Right cardiac atrium (tissue), 5 donors: ENCODE measurements at regions not wholly inside any gene's neighbourhood (a gene's known extent, or its start where the extent isn't known, plus 50 kb on each side); places are given as distances from the start of the nearest gene placed in this dataset.
A peak's percentile ranks its signal among the peaks of the same experiment; 100 is the strongest.
"Not testable (repeated sequence)": the region's sequence is repeated elsewhere in the genome, so short reads cannot be mapped to it uniquely, and the experiment has no call there.

Source experiments
- ATAC-seq, 2 donors: fragments of 200-7000 bp; cut with Tn5 transposase; one replicate each; pipeline versions ENCODE4 v1.8.0 to v1.9.1; 2020; ENCODE audit warnings: moderate library complexity in 2 of 2, mild to moderate bottlenecking in 1 of 2
- DNase-seq, 3 donors: peaks; one replicate each; pipeline ENCODE4 v3.0.0-alpha.2; 2020
- H3K27ac ChIP-seq: one replicate; pipeline ENCODE4 v1.5.1; 2013; ENCODE audit warnings: mild to moderate bottlenecking, low read length, control low read depth, moderate library complexity
- H3K27me3 ChIP-seq: one replicate; pipeline ENCODE4 v1.6.1; 2013; ENCODE audit not compliant: control insufficient read depth, insufficient read depth
- H3K4me1 ChIP-seq: one replicate; pipeline ENCODE4 v1.6.1; 2013; ENCODE audit warnings: low read length; ENCODE audit not compliant: control insufficient read depth, insufficient read depth
- H3K4me3 ChIP-seq: one replicate; pipeline ENCODE4 v1.5.1; 2013; ENCODE audit warnings: low read length, control low read depth
- H3K9me3 ChIP-seq: one replicate; pipeline ENCODE4 v1.6.1; 2013; ENCODE audit warnings: low read length; ENCODE audit not compliant: control insufficient read depth
- WGBS: extraction: QIAGEN DNeasy Blood & Tissue Kit; methylation state at CpG from one replicate; pipeline ENCODE4 v1.1.7; 2013; 5-methylcytosine and 5-hydroxymethylcytosine counted together
- intact Hi-C, 4 donors: fragments of 100-400 bp; cut with DNase I; formaldehyde crosslinking; loops; one replicate each; pipeline versions ENCODE4 v1.11.0 to v1.14.0; 2022 to 2023
- donor health status: healthy with polysubstance abuse.
- donor health status: DM: no; HTN: yes; CAD: no.
- donor health status: DM: no; HTN: no; CAD: no.
- donor health status: DM: no; HTN: yes; CAD: no; lungs with severe emphysema.
- donor health status: DM: yes; HTN: yes; CAD: no.

DNA sequence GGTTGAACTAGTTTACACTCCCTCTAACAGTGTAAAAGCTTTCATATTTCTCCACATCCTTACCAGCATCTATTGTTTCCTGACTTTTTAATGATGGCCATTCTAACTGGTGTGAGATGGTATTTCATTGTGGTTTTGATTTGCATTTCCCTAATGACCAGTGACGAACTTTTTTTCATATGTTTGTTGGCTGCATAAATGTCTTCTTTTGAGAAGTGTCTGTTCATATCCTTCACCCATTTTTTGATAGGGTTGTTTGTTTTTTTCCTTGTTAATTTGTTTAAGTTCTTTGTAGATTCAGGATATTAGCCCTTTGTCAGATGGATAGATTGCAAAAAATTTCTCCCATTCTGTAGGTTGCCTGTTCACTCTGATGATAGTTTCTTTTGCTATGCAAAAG lies 578.5 kb upstream of the ADGRB3 start:
- H3K4me1 ChIP-seq, intact Hi-C loops: not testable (repeated sequence)

DNA sequence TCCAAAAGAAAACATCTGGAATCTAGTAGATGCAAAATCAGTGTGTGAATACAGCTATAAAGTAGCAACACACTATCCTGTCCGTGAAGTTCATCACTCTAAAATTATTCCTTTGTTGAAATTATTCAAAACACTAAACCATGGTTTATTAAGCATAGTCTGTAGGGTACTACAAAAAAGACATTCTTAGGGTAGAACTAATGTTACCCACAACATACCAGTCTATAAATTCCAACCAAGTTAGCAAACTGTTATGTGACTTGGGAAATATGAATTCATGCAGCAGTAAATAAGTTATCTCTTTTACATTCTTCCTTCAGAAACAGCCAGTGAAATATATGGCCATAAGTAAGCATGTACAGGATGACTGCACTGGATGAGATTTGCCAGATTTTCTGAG lies 580.3 kb upstream of the ADGRB3 start:
- intact Hi-C loops = no loop called here
- WGBS = 39% methylated on average over 1 of the region's 1 CpG
- Histone ChIP-seq H3K27ac (no peak overlapping the region), H3K4me3 (no peak overlapping the region), H3K27me3 (no peaks in the 10 kb centered on the region), H3K4me1 (no peaks in the 10 kb centered on the region), H3K9me3 (no peaks in the 10 kb centered on the region)
- no peak for ATAC-seq
- no peak for DNase-seq

More for the DNA sequence above, 578.5 kb upstream of the ADGRB3 start:
- not testable (repeated sequence) for ATAC-seq, H3K27ac ChIP-seq, H3K9me3 ChIP-seq, H3K4me3 ChIP-seq, H3K27me3 ChIP-seq, DNase-seq
- WGBS = 79% methylated on average over 1 of the region's 1 CpG

DNA sequence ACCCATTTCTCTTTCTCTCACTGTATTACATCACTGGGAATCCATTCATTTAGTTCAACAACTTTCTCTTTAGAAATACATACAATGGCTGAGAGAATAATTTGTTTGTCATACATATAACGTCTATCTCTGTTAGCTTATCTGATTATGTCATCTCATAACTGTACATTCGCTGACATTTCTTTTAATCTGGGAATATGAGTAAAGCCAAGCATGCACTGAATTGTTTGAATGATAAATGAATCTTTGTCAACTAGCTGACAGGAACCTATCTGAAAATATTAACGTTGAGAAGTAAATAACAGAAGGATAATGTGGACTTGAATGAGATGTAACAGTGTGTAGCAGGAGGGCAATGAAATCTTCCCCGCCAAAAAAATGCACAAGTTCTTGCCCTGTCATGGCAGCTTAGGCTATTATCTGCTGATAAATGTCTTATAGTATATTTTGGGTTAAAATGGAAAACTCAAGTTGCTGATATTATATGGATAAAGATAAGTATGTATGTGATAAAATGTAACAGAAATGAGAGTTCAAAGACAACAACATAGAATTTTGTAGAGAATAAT lies 581.2 kb upstream of the ADGRB3 start:
- Histone ChIP-seq H3K9me3 (no peaks in the 10 kb centered on the region), H3K27ac (no peak overlapping the region), H3K4me3 (no peak overlapping the region), H3K4me1 (no peaks in the 10 kb centered on the region), H3K27me3 (no peaks in the 10 kb centered on the region)
- DNase-seq = no peak
- no peak for ATAC-seq
- 37% methylated on average over 4 of the region's 4 CpGs for WGBS
- intact Hi-C loops = no loop called here

DNA sequence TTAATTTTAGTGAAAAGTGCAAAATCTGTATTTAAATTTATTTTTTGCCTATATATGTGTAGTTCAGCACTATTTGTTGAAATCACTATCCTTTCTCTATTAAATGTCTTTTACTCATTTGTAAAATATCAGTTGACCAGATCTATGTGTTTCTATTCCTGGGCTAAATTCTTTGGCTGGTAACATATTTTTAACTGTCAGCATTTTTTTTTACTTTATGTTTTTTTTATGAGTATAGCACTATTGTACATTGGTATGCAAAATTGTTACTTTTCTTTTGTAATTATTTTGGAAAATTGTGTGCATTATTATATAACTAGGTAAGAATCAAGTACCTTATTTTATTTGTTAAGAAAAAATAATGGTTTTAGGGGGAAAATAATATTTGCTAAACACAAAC lies 582.8 kb upstream of the ADGRB3 start:
- ATAC-seq = no peak
- Histone ChIP-seq H3K4me1 (no peaks in the 10 kb centered on the region), H3K9me3 (no peaks in the 10 kb centered on the region), H3K27ac (no peak overlapping the region), H3K4me3 (no peak overlapping the region), H3K27me3 (no peaks in the 10 kb centered on the region)
- intact Hi-C loops = no loop called here
- no peak for DNase-seq

DNA sequence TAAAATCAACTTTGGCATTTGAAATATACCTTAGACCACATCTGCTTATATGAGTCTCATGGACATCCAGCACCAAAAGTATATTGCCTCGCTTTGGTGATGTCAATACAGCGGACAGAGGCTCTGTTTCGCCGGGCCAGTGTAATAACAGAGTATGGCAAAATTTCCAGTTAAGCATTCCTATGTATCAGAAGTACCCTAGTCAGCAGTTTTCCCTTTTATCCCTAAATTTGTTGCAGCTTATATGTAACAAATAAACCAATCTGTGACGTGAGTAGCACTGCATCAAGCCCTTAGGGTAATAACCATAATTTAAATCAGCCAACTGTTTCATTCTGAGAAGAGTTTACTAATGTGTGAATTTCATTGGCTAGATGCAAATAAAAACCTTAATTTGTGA lies 585.5 kb upstream of the ADGRB3 start:
- peak in 1 of 3 donors; percentile 13 for DNase-seq
- WGBS = 84% methylated on average over 5 of the region's 5 CpGs
- ATAC-seq = no peak
- Histone ChIP-seq H3K4me1 (no peaks in the 10 kb centered on the region), H3K27ac (no peak overlapping the region), H3K27me3 (no peaks in the 10 kb centered on the region), H3K4me3 (no peak overlapping the region), H3K9me3 (no peaks in the 10 kb centered on the region)
- intact Hi-C loops = no loop called here

DNA sequence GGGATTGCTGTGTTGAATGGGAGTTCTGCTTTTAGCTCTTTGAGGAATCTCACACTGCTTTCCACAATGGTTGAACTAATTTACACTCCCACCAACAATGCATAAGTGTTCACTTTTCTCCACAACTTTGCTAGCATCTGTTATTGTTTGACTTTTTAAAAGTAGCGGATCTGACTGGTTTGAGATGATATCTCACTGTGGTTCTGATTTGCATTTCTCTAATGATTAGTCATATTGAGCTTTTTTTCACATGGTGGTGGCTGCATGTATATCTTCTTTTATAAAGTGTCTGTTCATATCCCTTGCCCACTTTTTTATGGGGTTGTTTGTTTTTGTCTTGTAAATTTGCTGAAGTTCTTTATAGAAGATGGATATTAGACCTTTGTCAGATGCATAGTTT lies 588.3 kb upstream of the ADGRB3 start:
- DNase-seq (no peak), ATAC-seq (no peak)
- Histone ChIP-seq H3K4me3 (no peak overlapping the region), H3K27ac (no peak overlapping the region), H3K4me1 (no peaks in the 10 kb centered on the region), H3K9me3 (no peaks in the 10 kb centered on the region), H3K27me3 (no peaks in the 10 kb centered on the region)
- intact Hi-C loops = no loop called here
- 78% methylated on average over 1 of the region's 1 CpG for WGBS

DNA sequence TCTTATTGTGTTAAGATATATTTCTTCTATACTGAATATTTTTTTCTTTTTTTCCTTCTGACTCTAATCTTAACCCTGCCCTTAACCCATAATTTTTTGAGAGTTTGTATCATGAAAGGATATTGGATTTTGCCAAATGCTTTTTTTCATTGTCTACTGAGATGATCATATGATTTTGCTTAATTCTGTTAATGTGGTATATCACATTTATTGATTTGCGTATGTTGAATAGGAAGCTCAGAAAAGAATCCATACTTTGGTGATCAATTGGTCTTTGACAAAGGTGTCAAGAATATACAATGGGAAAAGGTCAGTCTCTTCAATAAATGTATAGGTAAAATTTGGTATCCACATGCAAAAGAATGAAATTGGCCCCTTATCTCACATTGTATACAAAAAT lies 588.8 kb upstream of the ADGRB3 start:
- intact Hi-C loops = no loop called here
- Histone ChIP-seq H3K27me3 (no peaks in the 10 kb centered on the region), H3K4me1 (no peaks in the 10 kb centered on the region), H3K9me3 (no peaks in the 10 kb centered on the region), H3K4me3 (no peak overlapping the region), H3K27ac (no peak overlapping the region)
- 96% methylated on average over 1 of the region's 1 CpG for WGBS
- DNase-seq (no peak), ATAC-seq (no peak)

DNA sequence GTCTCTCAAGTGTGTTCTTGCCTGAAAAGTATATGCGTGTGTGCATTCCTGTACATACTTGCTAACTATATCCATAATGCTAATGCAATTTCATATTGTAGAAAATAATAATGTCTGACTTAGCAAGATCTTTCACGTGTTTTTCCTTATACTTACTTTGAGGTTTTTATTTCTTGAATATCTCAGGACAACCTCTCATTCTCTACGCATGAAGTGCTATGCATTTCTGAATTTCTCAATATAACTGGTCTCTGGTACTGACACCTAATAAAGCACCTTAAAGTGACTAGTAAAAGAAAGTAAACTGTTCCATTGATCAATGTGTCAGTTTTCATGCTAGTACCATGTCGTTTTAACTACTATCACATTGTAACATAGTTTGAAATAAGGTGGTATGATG lies 589.9 kb upstream of the ADGRB3 start:
- Histone ChIP-seq H3K27me3 (no peaks in the 10 kb centered on the region), H3K4me1 (no peaks in the 10 kb centered on the region), H3K4me3 (no peak overlapping the region), H3K27ac (no peak overlapping the region), H3K9me3 (no peaks in the 10 kb centered on the region)
- WGBS = 84% methylated on average over 4 of the region's 4 CpGs
- intact Hi-C loops = no loop called here
- DNase-seq (no peak), ATAC-seq (no peak)

DNA sequence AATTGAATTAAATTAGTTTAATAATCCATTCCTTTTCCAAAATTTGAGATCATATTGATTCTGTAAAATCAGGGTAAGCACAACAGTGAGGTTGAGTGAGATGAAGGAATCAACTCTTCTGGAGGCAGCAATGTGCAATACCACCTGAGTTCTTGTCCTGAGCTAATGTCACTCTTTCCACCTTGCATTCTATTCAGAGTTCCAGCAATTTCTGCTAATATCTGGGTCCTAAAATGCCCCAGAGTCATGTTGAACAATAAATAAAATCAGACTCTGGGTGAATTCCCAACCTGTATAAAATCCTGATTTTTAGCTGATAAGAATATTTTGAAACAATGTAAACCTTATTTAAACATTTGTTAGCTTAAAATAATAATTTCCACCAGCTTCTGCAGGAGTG lies 590.8 kb upstream of the ADGRB3 start:
- no peaks in the 10 kb centered on the region for H3K9me3 ChIP-seq
- H3K27ac ChIP-seq = no peak overlapping the region
- H3K27me3 ChIP-seq = no peaks in the 10 kb centered on the region
- no peak for ATAC-seq
- H3K4me3 ChIP-seq = no peak overlapping the region
- intact Hi-C loops = no loop called here
- H3K4me1 ChIP-seq = no peaks in the 10 kb centered on the region
- no peak for DNase-seq

DNA sequence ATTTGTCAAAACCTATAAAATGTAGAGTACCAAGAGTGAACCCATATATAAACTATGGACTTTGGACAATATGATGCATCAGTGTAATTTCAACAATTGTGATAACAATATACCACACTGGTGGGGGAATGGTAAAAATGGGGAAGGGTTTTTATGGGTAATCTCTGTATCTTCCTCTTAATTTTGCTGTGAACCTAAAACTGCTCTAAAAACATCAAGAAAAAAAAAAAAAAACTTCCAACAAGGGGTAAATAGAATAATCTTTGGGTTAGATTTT lies 592.0 kb upstream of the ADGRB3 start:
- intact Hi-C loops = no loop called here
- Histone ChIP-seq H3K4me3 (no peak overlapping the region), H3K9me3 (no peaks in the 10 kb centered on the region)

DNA sequence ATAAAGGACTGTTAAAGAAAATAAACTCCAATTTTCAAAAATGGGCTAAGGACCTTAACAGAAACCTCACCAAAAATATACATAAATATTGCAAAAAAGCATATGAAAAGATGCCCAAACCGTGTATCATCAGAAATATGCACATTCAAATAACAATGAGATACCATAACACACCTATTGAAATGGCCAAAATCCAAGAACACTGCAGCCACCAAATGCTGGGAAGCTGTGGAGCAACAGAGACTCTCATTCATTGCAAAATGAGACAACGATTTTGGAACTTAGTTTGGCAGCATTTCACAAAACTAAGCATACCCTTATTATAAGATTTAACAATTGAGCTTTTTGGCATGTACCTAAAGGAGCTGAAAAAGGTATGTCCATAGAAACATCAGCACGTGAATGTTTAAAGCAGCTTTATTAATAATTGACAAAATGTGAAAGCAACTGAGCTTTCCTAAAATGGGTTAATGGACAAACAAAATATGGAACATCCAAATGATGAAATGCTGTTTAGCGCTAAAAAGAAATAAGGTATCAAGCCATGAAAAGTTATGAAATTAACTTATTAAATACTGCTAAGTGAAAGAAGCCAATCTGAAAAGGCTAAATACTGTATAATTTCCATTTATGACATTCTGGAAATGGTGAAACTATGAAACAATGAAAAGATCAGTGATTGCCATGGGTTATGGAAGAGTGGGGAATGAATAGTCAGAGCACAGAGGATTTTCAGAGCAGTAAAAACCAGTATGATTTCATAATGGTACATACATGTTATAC lies 592.6 kb upstream of the ADGRB3 start:
- WGBS = 56% methylated on average over 4 of the region's 4 CpGs
- Histone ChIP-seq H3K27ac (no peak overlapping the region), H3K9me3 (no peaks in the 10 kb centered on the region), H3K4me3 (no peak overlapping the region), H3K27me3 (no peaks in the 10 kb centered on the region), H3K4me1 (no peaks in the 10 kb centered on the region)
- intact Hi-C loops = no loop called here
- ATAC-seq (no peak), DNase-seq (no peak)

More for the DNA sequence above, 592.0 kb upstream of the ADGRB3 start:
- H3K27me3 ChIP-seq = no peaks in the 10 kb centered on the region
- H3K4me1 ChIP-seq = no peaks in the 10 kb centered on the region
- H3K27ac ChIP-seq = no peak overlapping the region
- ATAC-seq (no peak), DNase-seq (no peak)

DNA sequence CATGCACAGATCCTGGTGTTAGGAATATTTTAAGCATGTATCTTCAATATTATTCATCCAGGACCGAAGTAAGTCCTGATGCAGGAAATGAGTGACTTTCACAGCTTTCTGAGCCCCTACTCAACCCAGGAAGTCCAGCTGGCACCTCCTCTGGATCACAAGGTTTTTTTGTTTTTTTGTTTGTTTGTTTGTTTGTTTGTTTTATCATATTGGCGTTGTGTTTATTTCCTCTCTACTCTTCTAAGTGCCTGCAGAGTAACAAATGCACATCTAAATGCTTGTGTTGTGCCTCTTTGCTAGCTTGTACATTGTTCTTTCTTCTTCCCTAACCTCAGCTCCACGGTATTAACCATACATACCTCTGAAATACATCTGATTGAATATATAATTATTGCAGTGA lies 594.3 kb upstream of the ADGRB3 start:
- intact Hi-C loops = no loop called here
- DNase-seq = no peak
- Histone ChIP-seq H3K27me3 (no peaks in the 10 kb centered on the region), H3K9me3 (no peaks in the 10 kb centered on the region), H3K4me1 (no peaks in the 10 kb centered on the region), H3K27ac (no peak overlapping the region), H3K4me3 (peak overlapping the region; percentile 9)
- no peak for ATAC-seq
- WGBS = 36% methylated on average over 3 of the region's 3 CpGs
